ENCODE measurements at regions not wholly inside any gene's neighbourhood (a gene's known extent, or its start where the extent isn't known, plus 50 kb on each side); places are given as distances from the start of the nearest gene placed in this dataset.

DNA sequence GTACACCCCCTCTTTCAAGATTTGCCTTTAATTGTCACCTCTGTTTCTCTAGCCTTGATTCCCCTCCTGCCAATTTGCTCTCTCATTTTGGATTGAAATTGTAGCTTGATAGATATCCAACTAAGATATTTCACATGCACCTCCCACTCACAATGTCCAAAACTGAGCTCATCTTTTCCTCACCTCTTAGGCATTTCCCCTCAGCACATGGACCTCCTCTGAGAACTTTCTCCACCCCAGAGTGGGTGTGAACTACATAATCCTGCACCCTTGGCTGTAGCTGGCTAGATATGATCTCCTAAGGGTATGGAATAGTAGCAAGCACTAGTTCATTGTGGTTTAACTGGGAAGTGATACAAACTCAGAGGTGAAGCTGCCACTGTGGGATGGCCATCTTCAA lies 91.5 kb upstream of the SESN3 start:
- Histone ChIP-seq H3K14ac (ENCODE audit: insufficient read depth, low read length) (no peak overlapping the region), H3K79me2 (ENCODE audit: insufficient read depth, low read length) (no peaks in the 10 kb centered on the region), H2BK15ac (ENCODE audit: low read depth, low read length) (no peak overlapping the region), H3K27me3 (ENCODE audit: insufficient read depth, low read length) (no peaks in the 10 kb centered on the region), H2AFZ (ENCODE audit: low read length) (no peak overlapping the region), H3K23ac (ENCODE audit: insufficient read length, low read depth, low read length) (no peak overlapping the region), H3K9ac (ENCODE audit: extremely low read depth, insufficient read length, low read length) (no peak overlapping the region), H2BK120ac (ENCODE audit: low read depth, low read length, poor library complexity, severe bottlenecking) (no peak overlapping the region), H3T11ph (ENCODE audit: low read length) (no peak overlapping the region), H3K9me3 (ENCODE audit: control insufficient read depth, low read depth, low read length) (no peaks in the 10 kb centered on the region), H4K91ac (ENCODE audit: insufficient read length, low read depth, low read length) (no peak overlapping the region), H3K4ac (ENCODE audit: low read depth, low read length) (no peak overlapping the region), H2BK5ac (ENCODE audit: insufficient read length, low read length) (no peak overlapping the region), H3K18ac (ENCODE audit: insufficient read length, low read depth, low read length) (no peak overlapping the region), H4K8ac (replicated peaks; ENCODE audit: insufficient read length, low read depth, low read length) (no peak overlapping the region), H3K56ac (ENCODE audit: insufficient read length, low read depth, low read length) (no peak overlapping the region), H2BK20ac (ENCODE audit: low read depth, low read length, poor library complexity, severe bottlenecking) (no peak overlapping the region), H3K27ac (ENCODE audit: insufficient read length, low read depth, low read length) (no peak overlapping the region), H4K5ac (ENCODE audit: insufficient read length, low read depth, low read length) (no peak overlapping the region), H2BK12ac (ENCODE audit: insufficient read length, low read depth, low read length) (no peak overlapping the region), H3K4me2 (ENCODE audit: insufficient read depth, insufficient read length, low read length) (no peak overlapping the region), H3K4me1 (ENCODE audit: insufficient read depth, low read length) (peaks cover 5% of the 10 kb centered on the region; the same call in 1 of the 2 replicates), H3K79me1 (ENCODE audit: insufficient read depth, low read depth, low read length, poor library complexity, severe bottlenecking) (no peaks in the 10 kb centered on the region), H4K20me1 (ENCODE audit: control insufficient read depth, insufficient read depth, insufficient read length) (no peaks in the 10 kb centered on the region), H2AK5ac (ENCODE audit: insufficient read length, low read length) (no peak overlapping the region), H3K23me2 (ENCODE audit: insufficient read length, low read depth, low read length, poor library complexity, severe bottlenecking) (no peaks in the 10 kb centered on the region)
- peaks cover 3% of the 10 kb centered on the region for H3K27me3 Mint-ChIP-seq (ENCODE audit: low read depth)
- H3K4me1 Mint-ChIP-seq: peaks cover 22 to 24% of the 10 kb centered on the region in 2 experiments
- peaks cover 6 to 9% (median 7%) of the 10 kb centered on the region in 3 experiments for H3K36me3 Mint-ChIP-seq (ENCODE audit: insufficient read depth in 1 of 3, low read depth in 3 of 3)
- DNase-seq: no peak
- H3K27ac Mint-ChIP-seq: no peak overlapping the region
- H3K9me3 Mint-ChIP-seq: peaks cover 8% of the 10 kb centered on the region in 2 experiments
- no peak overlapping the region for H3K4me3 Mint-ChIP-seq
- no peak for TF ChIP-seq CTCF (conservative IDR thresholded peaks at IDR 0.05)
